ENCODE measurements at regions not wholly inside any gene's neighbourhood (a gene's known extent, or its start where the extent isn't known, plus 50 kb on each side); places are given as distances from the start of the nearest gene placed in this dataset.

DNA sequence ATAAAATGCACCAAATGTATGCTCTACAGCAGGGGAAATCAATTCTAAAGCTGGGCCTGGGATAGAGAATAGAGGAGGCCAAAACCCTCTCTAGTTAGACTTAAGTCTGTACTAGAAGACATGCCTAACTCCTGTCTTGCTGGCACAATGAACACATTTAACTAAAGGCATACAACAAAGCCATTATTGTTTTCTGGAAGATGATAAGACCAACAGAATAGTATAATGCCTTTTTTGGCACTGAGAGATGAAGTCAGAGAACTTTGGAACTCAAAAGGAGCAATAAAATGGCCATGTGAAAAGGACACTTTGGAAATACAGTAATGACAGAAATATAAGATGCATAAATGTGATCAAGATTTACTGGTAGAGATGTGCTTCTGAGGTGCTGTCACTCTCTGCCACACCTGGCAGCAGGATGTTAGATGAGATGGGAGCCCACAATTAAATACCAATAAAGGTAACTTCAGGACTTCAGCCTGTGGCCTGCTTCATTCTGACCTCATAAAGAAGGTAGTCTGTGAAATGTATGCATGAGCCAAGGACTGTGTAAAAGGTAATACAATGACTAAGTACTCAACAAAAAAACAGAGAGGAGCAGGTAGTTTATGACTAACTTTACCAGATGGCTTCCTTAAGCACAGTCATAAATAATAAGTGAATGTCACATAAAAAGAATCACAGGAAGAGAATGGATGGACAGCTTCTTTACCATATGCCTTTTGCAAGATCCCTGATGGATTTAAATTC lies 333.4 kb downstream of the BCKDHB start:
- H3K4me3 ChIP-seq (ENCODE audit: low read depth, low read length), result no peak overlapping the region
- DNase-seq (ENCODE audit: low read depth, low spot score), result no peak
- in situ Hi-C loops (cut with HindIII; ENCODE audit: low sequenced_read_pairs), result no loop called here
- no peak for TF ChIP-seq CTCF (IDR thresholded peaks at IDR 0.05; ENCODE audit: low read depth, low read length)

DNA sequence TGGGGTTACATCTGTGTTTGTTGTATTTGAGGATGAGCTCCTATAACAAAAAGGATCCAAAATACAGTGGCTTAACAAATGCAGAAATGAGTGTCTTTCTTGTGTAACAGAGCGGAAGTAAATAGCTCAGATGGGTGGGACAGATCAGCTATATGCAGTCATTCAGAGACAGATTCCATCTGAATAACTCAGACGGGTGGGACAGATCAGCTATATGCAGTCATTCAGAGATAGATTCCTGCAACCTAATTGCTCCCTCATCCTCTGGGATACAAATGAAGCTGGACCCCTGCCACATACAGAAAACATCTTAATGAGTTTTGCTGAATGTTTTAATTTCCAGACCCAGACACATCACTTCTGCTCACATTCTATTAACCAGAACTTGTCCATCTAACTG lies 332.3 kb downstream of the BCKDHB start:
- no peak for TF ChIP-seq CTCF (IDR thresholded peaks at IDR 0.05; ENCODE audit: low read depth, low read length)
- H3K4me3 ChIP-seq (ENCODE audit: low read depth, low read length), result no peak overlapping the region
- in situ Hi-C loops (cut with HindIII; ENCODE audit: low sequenced_read_pairs), result no loop called here
- peak; percentile 67 for DNase-seq (ENCODE audit: low read depth, low spot score)

DNA sequence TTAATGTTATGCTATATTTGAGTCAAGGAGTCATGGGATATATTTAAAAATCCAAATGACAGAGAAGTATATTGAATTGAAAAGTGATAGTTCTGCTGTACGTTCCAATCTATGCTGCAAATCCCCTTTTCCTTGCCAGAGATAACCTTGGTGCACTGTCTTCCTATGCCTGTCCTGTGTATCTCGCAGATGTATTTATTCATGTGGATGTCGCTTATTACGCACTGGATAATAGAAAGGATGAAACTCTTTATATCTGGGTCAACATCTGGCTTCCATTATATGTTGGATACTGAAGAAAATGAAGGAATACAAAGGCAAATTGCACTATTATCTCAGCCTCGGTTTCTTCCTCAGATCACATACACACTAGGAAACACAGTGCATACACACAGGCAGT lies 331.3 kb downstream of the BCKDHB start:
- in situ Hi-C loops (cut with HindIII; ENCODE audit: low sequenced_read_pairs), result no loop called here

DNA sequence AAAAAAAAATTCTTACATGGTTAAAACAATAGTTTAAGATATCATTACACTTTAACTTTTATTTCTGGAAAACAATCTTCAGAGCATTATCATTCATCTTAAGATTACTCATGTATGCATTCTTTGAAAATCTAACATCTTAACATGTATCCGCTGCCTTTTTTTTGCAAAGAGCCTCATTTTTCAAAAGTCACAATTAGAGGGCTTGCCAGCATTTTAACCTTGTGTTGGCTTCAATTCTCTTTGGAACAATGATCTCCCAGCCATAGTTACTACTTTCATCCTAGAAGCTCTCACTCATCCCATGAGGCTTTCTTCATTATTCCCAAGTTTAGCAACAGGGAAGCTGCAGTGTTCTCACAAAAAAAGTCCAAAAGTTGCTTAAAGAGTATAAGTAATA lies 330.8 kb downstream of the BCKDHB start:
- no peak overlapping the region for H3K4me3 ChIP-seq (ENCODE audit: low read depth, low read length)
- in situ Hi-C loops (cut with HindIII; ENCODE audit: low sequenced_read_pairs), result no loop called here
- DNase-seq (ENCODE audit: low read depth, low spot score), result peak; percentile 31
- TF ChIP-seq CTCF (IDR thresholded peaks at IDR 0.05; ENCODE audit: low read depth, low read length), result no peak

More for the DNA sequence above, 331.3 kb downstream of the BCKDHB start:
- no peak for TF ChIP-seq CTCF (IDR thresholded peaks at IDR 0.05; ENCODE audit: low read depth, low read length)
- H3K4me3 ChIP-seq (ENCODE audit: low read depth, low read length), result no peak overlapping the region
- no peak for DNase-seq (ENCODE audit: low read depth, low spot score)

DNA sequence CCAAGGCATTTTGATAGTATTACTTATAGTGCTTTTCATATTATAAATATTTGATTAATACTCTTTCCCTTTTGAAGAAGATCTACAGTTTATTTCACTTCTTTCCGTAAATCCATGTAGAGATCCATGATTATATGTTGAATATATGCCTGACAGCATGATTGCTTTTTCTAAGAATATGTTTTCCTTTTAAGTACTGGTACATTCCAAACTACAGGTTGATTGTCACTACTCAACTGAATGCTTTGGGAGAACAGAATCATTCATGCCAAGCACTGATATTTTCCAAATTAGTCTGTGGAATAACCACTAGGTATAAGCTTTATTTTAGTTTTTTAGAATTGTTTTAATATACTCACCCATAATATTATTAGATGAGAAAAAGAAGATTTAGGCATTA lies 330.2 kb downstream of the BCKDHB start:
- no peak for TF ChIP-seq CTCF (IDR thresholded peaks at IDR 0.05; ENCODE audit: low read depth, low read length)
- DNase-seq (ENCODE audit: low read depth, low spot score), result no peak
- no peak overlapping the region for H3K4me3 ChIP-seq (ENCODE audit: low read depth, low read length)
- in situ Hi-C loops (cut with HindIII; ENCODE audit: low sequenced_read_pairs), result no loop called here

- in situ Hi-C loops (cut with HindIII; ENCODE audit: low sequenced_read_pairs), result no loop called here
- DNase-seq (ENCODE audit: low read depth, low spot score), result no peak
- no peak overlapping the region for H3K4me3 ChIP-seq (ENCODE audit: low read depth, low read length)
Observed at GRCh38 chr6:80435457-80435856, 329.0 kb downstream of the BCKDHB start.

More at GRCh38 chr6:80435457-80435856, 329.0 kb downstream of the BCKDHB start:
- no peak for TF ChIP-seq CTCF (IDR thresholded peaks at IDR 0.05; ENCODE audit: low read depth, low read length)
